ENCODE measurements at regions not wholly inside any gene's neighbourhood (a gene's known extent, or its start where the extent isn't known, plus 50 kb on each side); places are given as distances from the start of the nearest gene placed in this dataset.

- Histone ChIP-seq H4K20me1 (ENCODE audit: insufficient read depth, low read length, poor library complexity, severe bottlenecking) (no peaks in the 10 kb centered on the region), H3F3A (ENCODE audit: low read depth) (no peaks in the 10 kb centered on the region), H3K4me3 (ENCODE audit: low read length, poor library complexity, severe bottlenecking) (no peak overlapping the region), H3K27me3 (ENCODE audit: insufficient read depth, low read length, poor library complexity, severe bottlenecking) (no peaks in the 10 kb centered on the region), H3K4me1 (ENCODE audit: insufficient read depth, low read length, poor library complexity, severe bottlenecking) (no peaks in the 10 kb centered on the region), H3K9ac (ENCODE audit: low read depth, low read length, poor library complexity, severe bottlenecking) (no peak overlapping the region), H3K36me3 (ENCODE audit: insufficient read depth, low read length) (no peaks in the 10 kb centered on the region), H3K9me2 (replicated peaks; ENCODE audit: low read depth, low read length) (no peaks in the 10 kb centered on the region), H3K9me3 (ENCODE audit: insufficient read depth, low read depth, low read length) (no peaks in the 10 kb centered on the region), H2AFZ (ENCODE audit: low read length) (no peak overlapping the region), H3K79me2 (ENCODE audit: insufficient read depth, low read length) (no peaks in the 10 kb centered on the region), H3K4me2 (ENCODE audit: low read depth, low read length, poor library complexity, severe bottlenecking) (no peak overlapping the region)
- TF ChIP-seq CTCF (conservative IDR thresholded peaks at IDR 0.05; ENCODE audit: low read length): no peak
- no peak for TF ChIP-seq EZH2phosphoT487 (IDR thresholded peaks at IDR 0.05; ENCODE audit: borderline replicate concordance)
These were observed 79.5 kb downstream of the FOXA2 start for GRCh38 chr20:22504829-22505377.

GRCh38 chr20:22503577-22503976 is 80.8 kb downstream of the FOXA2 start:
- Histone ChIP-seq H2AFZ (ENCODE audit: low read length) (no peak overlapping the region), H3K4me2 (ENCODE audit: low read depth, low read length, poor library complexity, severe bottlenecking) (no peak overlapping the region), H3K9me2 (replicated peaks; ENCODE audit: low read depth, low read length) (no peaks in the 10 kb centered on the region), H3K9me3 (ENCODE audit: insufficient read depth, low read depth, low read length) (no peaks in the 10 kb centered on the region; the same call in 1 of the 2 replicates), H3K9ac (ENCODE audit: low read depth, low read length, poor library complexity, severe bottlenecking) (no peak overlapping the region), H3K4me3 (ENCODE audit: low read length, poor library complexity, severe bottlenecking) (no peak overlapping the region), H4K20me1 (ENCODE audit: insufficient read depth, low read length, poor library complexity, severe bottlenecking) (no peaks in the 10 kb centered on the region), H3K27me3 (ENCODE audit: insufficient read depth, low read length, poor library complexity, severe bottlenecking) (no peaks in the 10 kb centered on the region), H3K4me1 (ENCODE audit: insufficient read depth, low read length, poor library complexity, severe bottlenecking) (no peaks in the 10 kb centered on the region), H3K36me3 (ENCODE audit: insufficient read depth, low read length) (no peaks in the 10 kb centered on the region), H3K79me2 (ENCODE audit: insufficient read depth, low read length) (no peaks in the 10 kb centered on the region), H3F3A (ENCODE audit: low read depth) (no peaks in the 10 kb centered on the region)
- TF ChIP-seq CTCF (conservative IDR thresholded peaks at IDR 0.05; ENCODE audit: low read length): no peak
- TF ChIP-seq EZH2phosphoT487 (IDR thresholded peaks at IDR 0.05; ENCODE audit: borderline replicate concordance): no peak

- Histone ChIP-seq H3K4me1 (ENCODE audit: insufficient read depth, low read length, poor library complexity, severe bottlenecking) (no peaks in the 10 kb centered on the region), H3K79me2 (ENCODE audit: insufficient read depth, low read length) (no peaks in the 10 kb centered on the region), H3K4me3 (ENCODE audit: low read length, poor library complexity, severe bottlenecking) (no peak overlapping the region), H3K36me3 (ENCODE audit: insufficient read depth, low read length) (no peaks in the 10 kb centered on the region), H3K9me3 (ENCODE audit: insufficient read depth, low read depth, low read length) (no peaks in the 10 kb centered on the region; the same call in 1 of the 2 replicates), H3F3A (ENCODE audit: low read depth) (no peaks in the 10 kb centered on the region), H3K9ac (ENCODE audit: low read depth, low read length, poor library complexity, severe bottlenecking) (no peak overlapping the region), H4K20me1 (ENCODE audit: insufficient read depth, low read length, poor library complexity, severe bottlenecking) (no peaks in the 10 kb centered on the region), H3K9me2 (replicated peaks; ENCODE audit: low read depth, low read length) (no peaks in the 10 kb centered on the region), H2AFZ (ENCODE audit: low read length) (no peak overlapping the region), H3K27me3 (ENCODE audit: insufficient read depth, low read length, poor library complexity, severe bottlenecking) (no peaks in the 10 kb centered on the region), H3K4me2 (ENCODE audit: low read depth, low read length, poor library complexity, severe bottlenecking) (no peak overlapping the region)
- TF ChIP-seq EZH2phosphoT487 (IDR thresholded peaks at IDR 0.05; ENCODE audit: borderline replicate concordance): no peak
- no peak for TF ChIP-seq CTCF (conservative IDR thresholded peaks at IDR 0.05; ENCODE audit: low read length)
These were observed 81.6 kb downstream of the FOXA2 start for GRCh38 chr20:22502731-22503191.

Measured in Loucy (cell line).